NOMO-1 treated with dmso at 0.1 percent for 144 hours (cell line): ENCODE measurements at regions not wholly inside any gene's neighbourhood (a gene's known extent, or its start where the extent isn't known, plus 50 kb on each side); places are given as distances from the start of the nearest gene placed in this dataset.
"Not testable (repeated sequence)": the region's sequence is repeated elsewhere in the genome, so short reads cannot be mapped to it uniquely, and the experiment has no call there.

Experiments
- DNase-seq: peaks from one replicate; lab custom pipeline; 2025; ENCODE audit not compliant: unreplicated experiment; lab: John Stamatoyannopoulos, UW

- no peak for DNase-seq
Observed at GRCh38 chr6:9347608-9348007, 912.3 kb upstream of the SLC35B3 start.

DNA sequence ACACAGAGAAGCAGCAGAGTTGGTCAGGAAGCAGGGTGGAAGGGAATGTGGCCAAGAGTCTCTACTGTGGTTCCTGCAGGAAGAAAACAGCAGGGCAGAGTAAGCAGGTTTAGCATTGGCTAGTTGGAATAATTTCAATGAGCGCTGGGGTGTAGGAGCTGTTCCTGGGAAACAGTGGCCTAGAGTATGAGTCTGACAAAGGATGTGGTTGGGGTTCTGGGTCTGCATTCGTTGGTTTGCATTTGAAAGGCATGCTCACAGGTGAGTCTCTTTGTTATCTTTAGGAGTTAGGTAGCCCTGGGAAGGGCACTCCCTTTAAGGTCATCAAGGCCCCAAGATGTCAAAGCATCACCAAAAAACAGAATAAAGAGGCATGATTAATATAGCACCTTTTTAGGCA is 911.6 kb upstream of the SLC35B3 start:
- no peak for DNase-seq

GRCh38 chr6:9335431-9335830 is 900.1 kb upstream of the SLC35B3 start:
- DNase-seq = no peak

- DNase-seq = no peak
Observed at GRCh38 chr6:9334979-9335378, 899.6 kb upstream of the SLC35B3 start.

DNA sequence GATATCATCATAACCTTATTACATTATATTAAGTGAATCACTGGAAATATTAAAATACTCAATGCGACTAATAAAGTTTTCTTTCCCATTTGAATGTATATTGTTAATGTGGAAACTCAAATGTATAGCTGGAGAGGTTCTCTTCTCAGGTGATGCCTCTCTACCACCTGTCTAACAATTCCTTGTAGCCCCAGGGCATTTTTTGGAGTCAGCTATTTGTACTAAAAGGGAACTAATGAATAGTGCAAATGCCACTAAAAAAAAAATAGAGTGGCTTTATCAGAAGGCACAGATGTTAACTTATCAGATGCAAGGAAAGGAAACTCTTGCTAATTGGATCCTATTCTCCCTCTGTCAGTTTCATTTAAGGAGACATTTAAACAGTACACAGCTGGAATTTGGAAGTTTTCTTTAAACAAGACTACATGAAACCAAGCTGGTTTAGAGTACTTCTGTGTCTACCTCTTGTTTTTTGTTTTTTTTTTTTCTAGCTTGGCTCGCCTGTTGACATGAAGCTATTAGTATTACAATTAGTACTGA is 897.0 kb upstream of the SLC35B3 start:
- DNase-seq = no peak

DNA sequence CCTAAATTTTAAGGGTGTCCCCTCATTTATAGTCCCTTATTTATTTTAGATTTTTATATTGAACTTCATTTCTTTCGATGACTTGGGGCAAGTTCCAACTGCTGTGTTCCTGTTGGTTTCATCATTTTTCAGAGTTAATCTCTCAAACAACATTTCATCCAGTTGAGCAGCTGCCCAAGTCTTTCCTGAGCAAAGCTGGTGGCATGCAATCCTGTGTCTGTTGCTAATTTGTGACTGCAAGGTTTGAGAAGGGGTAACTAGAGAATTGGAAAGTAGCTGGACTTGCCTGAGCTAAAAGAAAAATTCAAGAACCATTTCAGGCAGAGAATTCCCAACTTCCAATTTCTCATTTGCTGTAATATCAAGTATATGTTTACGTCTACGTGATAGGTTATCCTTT is 881.5 kb upstream of the SLC35B3 start:
- no peak for DNase-seq

DNA sequence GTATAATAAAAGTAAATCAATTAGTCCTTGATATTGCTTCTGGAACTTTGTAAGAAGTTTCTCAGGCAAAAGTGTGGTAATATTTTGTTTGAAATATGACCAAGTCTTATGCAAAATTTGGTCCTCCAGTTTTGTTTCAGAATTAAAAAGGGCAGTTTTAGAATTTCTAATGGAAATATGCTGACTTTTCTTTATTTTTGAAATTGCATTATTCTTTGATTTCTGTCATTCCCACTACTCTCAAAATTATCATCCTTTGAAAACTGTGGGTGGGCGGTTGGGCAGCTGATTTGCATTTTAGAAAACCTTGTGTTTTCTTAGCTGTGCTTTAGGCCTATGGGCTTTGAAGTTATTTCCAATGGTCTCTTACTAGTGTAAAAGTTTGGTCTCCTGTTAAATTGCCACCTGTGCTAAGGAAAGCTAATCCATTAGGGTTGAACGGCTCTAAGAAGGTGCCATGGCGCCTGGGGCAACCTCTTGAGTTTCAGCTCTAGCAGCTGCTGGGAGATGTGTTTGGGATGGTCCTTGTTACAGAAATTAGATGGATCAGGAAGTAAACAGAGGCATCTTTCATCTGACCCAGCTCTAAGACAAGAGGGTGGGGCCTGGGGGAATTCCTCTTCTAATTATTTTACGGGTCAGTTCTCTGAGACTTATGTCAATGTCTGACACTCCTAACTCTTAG is 880.8 kb upstream of the SLC35B3 start:
- no peak for DNase-seq

- no peak for DNase-seq
Observed at GRCh38 chr6:9308284-9308683, 872.9 kb upstream of the SLC35B3 start.

DNA sequence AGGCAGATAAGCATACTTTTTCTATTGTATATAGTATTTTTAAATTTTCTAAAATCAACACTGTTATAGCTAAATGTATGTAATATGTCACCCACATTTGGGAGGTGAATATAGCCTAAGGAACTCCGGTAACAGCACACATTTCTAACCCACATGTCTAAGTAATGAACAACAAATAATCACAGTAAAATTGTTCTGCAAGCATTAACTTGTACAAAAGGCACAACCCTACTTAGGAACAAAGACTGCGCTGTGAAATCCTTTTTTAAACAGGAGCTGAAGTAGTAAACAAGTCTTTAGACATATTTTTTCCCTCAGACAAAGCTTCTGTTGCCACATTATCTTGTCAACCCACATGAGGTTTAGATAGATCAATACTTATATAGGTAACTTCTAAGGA is 872.4 kb upstream of the SLC35B3 start:
- no peak for DNase-seq

GRCh38 chr6:9307187-9307586 is 871.8 kb upstream of the SLC35B3 start:
- no peak for DNase-seq

GRCh38 chr6:9295644-9296043 is 860.3 kb upstream of the SLC35B3 start:
- DNase-seq = no peak

DNA sequence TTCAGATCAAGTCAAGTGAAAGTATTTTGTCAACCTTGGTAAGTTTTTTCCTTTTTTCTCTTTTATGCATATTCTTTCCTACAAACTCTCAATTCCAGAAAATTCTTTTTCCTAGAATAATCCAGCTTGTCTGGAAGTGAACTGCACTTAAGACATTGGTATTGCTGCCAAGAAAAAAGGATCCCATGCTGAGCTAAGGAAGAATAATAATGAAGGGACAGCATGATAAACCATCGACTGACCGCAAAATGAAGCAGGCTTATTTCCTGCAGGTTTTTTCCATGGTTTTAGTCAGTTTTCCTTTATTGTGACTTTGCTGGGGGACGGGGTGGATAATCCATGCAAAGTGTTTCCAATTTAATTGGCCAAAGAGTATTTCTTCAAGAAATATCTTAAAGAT is 857.6 kb upstream of the SLC35B3 start:
- DNase-seq = no peak

DNA sequence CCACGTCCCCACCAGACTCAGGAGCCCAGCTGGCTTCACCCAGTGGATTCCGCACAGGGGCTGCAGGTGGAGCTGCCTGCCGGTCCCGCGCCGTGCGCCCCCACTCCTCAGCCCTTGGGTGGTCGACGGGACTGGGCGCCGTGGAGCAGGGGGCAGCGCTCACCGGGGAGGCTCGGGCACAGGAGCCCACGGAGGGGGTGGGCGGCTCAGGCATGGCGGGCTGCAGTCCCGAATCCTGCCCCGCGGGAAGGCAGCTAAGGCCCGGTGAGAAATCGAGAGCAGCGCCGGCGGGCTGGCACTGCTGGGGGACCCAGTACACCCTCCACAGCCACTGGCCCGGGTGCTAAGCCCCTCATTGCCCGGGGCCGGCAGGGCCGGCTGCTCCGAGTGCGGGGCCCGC is 855.0 kb upstream of the SLC35B3 start:
- not testable (repeated sequence) for DNase-seq

- DNase-seq = no peak
Observed at GRCh38 chr6:9272671-9273070, 837.3 kb upstream of the SLC35B3 start.

DNA sequence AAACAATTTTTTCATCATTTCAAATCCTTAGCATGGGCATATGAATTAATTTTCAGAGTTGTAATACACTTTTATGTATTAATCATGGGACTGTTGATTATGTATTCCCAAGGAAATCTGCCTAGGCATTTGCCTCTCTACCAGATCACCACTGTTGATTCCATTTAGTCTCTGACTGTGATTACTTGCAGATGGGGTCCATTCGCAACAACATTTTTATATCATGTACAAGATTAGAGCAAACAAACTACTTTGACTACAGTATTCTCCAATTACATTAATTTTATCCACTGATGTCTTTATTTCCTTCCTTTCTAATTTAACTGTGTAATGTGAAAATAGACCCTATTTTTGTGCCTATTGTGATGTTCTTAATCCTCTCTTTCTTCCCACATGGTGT is 831.4 kb upstream of the SLC35B3 start:
- no peak for DNase-seq

DNA sequence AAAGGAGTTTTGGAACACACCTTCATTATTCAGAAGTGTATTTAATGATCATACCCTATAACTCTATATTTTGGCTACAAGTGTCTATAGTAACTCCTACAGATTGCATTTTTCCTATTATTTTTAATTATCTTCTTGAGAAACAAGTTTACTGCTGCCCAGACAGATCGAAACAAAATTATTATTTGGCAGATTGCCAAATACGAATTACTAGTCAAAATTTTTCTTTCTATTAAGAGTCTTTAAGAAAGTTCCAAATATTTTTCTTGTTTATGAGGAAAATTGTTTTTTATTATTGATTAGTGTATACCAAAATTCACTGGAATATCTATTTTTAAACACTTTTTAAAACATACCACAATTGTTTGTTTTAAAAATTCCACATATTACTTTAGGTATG is 821.9 kb upstream of the SLC35B3 start:
- no peak for DNase-seq

- DNase-seq = no peak
Observed at GRCh38 chr6:9254251-9254650, 818.9 kb upstream of the SLC35B3 start.

DNA sequence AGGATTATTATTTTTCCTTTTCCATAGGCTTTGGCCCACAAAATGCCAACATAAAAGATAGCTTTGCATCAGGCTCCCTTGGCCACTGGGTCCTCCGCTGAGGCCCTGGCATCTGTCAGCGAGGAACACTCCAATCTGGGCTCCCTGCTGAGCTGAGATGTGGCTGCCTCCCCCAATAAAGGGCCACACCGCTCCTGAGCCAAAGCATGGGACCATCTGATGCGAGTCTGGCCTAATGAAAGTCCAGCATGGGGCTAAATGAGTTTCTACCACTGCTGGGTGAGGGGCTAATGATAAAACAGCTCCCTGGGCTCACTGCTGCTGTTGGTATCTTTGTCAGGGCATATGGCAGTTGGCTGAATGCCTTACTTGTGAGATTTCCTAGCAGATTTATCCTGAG is 817.5 kb upstream of the SLC35B3 start:
- DNase-seq = no peak

DNA sequence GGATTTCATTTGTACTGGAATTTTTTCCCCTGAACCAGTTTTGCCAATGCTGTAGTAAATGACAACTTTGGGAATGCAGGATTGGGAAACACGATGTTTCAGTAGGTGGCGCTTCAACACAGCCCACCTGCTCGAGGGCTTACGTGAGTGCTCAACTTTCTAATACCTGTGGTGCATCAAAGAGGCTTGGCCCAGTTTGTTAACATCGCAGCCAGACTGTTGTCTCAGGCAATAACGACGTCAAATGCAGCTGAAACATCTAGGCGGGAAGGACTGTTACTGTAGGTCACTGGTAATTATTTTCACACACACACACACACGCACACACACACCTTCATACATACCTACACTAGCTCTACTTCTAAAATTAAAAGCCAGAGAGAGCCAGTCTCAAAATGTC is 815.5 kb upstream of the SLC35B3 start:
- no peak for DNase-seq

GRCh38 chr6:9248133-9248532 is 812.8 kb upstream of the SLC35B3 start:
- DNase-seq = no peak

GRCh38 chr6:9240861-9241260 is 805.5 kb upstream of the SLC35B3 start:
- no peak for DNase-seq

DNA sequence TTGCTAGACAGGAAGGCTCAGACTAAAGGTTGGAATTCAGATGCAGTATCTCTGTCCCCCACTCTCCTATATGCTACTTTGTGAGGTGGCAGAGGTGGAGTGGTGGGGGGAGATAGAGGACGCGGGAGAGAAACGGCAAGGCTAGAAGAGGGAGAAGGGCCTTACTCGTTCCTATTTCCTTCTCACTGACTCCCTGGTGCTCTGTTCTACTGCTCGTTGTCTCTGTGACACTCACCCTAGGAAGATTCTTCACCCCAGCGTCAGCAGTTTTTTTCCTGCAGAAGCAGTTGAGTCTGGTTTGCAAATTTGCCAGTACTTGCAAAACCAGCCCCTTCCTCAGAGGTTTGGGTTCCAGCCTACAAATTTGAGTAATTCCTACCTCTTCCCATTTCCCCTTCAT is 801.1 kb upstream of the SLC35B3 start:
- no peak for DNase-seq

GRCh38 chr6:9233686-9234085 is 798.3 kb upstream of the SLC35B3 start:
- DNase-seq = no peak
